MM.1S (cell line): ENCODE measurements at regions not wholly inside any gene's neighbourhood (a gene's known extent, or its start where the extent isn't known, plus 50 kb on each side); places are given as distances from the start of the nearest gene placed in this dataset.

Source experiments
- EZH2 ChIP-seq: fragments of 300-600 bp; sonication (generic); optimal IDR thresholded peaks from 2 replicates; pipeline ENCODE3; 2017; ENCODE audit warnings: low read depth, mild to moderate bottlenecking, antibody characterized with exemption, low read length, mixed read lengths
- EZH2phosphoT487 ChIP-seq: fragments of 300-600 bp; sonication (generic); IDR thresholded peaks from 2 replicates; pipeline ENCODE4 v1.6.1; 2018; ENCODE audit warnings: antibody characterized with exemption, low read length
- TF ChIP-seq, protein P1 (sequence below): fragments of 300-600 bp; sonication (generic); IDR thresholded peaks from 2 replicates; pipeline ENCODE4 v1.5.1; 2016; ENCODE audit warnings: antibody characterized with exemption, low read length, mixed read lengths

DNA sequence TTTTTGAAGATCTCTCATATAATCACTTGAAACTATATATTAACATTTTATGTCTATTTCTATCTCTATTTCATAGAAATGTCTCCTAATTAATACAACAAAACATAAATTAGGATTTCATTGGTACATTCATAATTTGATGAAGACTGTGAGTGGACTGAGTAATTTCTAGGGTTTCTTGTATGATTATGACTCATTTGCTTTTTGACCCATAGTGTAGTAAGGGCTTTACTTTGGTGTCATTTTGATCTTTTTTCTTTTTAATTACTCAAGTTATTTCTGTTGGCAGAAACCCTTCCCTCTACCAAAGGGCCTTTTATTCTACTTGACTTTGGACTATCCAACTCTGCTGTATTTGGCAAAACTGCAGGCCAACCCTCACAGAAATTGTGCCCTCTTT lies 207.9 kb upstream of the MAGEB16 start:
- TF ChIP-seq, protein P1, sequence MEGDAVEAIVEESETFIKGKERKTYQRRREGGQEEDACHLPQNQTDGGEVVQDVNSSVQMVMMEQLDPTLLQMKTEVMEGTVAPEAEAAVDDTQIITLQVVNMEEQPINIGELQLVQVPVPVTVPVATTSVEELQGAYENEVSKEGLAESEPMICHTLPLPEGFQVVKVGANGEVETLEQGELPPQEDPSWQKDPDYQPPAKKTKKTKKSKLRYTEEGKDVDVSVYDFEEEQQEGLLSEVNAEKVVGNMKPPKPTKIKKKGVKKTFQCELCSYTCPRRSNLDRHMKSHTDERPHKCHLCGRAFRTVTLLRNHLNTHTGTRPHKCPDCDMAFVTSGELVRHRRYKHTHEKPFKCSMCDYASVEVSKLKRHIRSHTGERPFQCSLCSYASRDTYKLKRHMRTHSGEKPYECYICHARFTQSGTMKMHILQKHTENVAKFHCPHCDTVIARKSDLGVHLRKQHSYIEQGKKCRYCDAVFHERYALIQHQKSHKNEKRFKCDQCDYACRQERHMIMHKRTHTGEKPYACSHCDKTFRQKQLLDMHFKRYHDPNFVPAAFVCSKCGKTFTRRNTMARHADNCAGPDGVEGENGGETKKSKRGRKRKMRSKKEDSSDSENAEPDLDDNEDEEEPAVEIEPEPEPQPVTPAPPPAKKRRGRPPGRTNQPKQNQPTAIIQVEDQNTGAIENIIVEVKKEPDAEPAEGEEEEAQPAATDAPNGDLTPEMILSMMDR, result no peak
- TF ChIP-seq EZH2 (no peak), EZH2phosphoT487 (no peak)
